Spleen (tissue), 11 donors: ENCODE measurements at regions not wholly inside any gene's neighbourhood (a gene's known extent, or its start where the extent isn't known, plus 50 kb on each side); places are given as distances from the start of the nearest gene placed in this dataset.

Source experiments
- DNase-seq: peaks from one replicate; pipeline ENCODE4 v3.0.0-alpha.2; 2020
- H3K27ac ChIP-seq, 8 donors: fragments of 200-600 bp; sonication (generic) in 7 of 8; 1 replicate in 4 of 8; 2 replicates in 4 of 8; pipeline versions ENCODE4 v1.5.0 to v1.8.0; 2016 to 2021; ENCODE audit warnings: inconsistent platforms in 4 of 8, mild to moderate bottlenecking in 4 of 8, moderate library complexity in 1 of 8
- H3K27me3 ChIP-seq, 7 donors: fragments of 200-600 bp; sonication (generic) in 6 of 7; replicated peaks in 1 of 7; 1 replicate in 4 of 7; 2 replicates in 3 of 7; pipeline versions ENCODE4 v1.5.0 to v1.8.0; 2016 to 2021; ENCODE audit warnings: inconsistent platforms in 3 of 7, mild to moderate bottlenecking in 1 of 7
- H3K36me3 ChIP-seq, 6 donors: fragments of 200-600 bp; sonication (generic) in 5 of 6; 1 replicate in 4 of 6; 2 replicates in 2 of 6; pipeline versions ENCODE4 v1.5.0 to v1.8.0; 2016 to 2021; ENCODE audit warnings: inconsistent platforms in 2 of 6
- H3K4me1 ChIP-seq, 6 donors: fragments of 200-600 bp; sonication (generic) in 5 of 6; 1 replicate in 3 of 6; 2 replicates in 3 of 6; pipeline versions ENCODE4 v1.5.0 to v1.8.0; 2016 to 2021; ENCODE audit warnings: inconsistent platforms in 3 of 6
- H3K4me3 ChIP-seq, 8 donors: fragments of 200-600 bp; sonication (generic) in 7 of 8; 1 replicate in 4 of 8; 2 replicates in 4 of 8; pipeline versions ENCODE4 v1.5.0 to v1.8.0; 2016 to 2021; ENCODE audit warnings: inconsistent platforms in 4 of 8, mild to moderate bottlenecking in 4 of 8, moderate library complexity in 2 of 8
- H3K9me3 ChIP-seq, 8 donors: fragments of 200-600 bp; sonication (generic) in 7 of 8; 1 replicate in 4 of 8; 2 replicates in 4 of 8; pipeline versions ENCODE4 v1.5.0 to v1.8.0; 2016 to 2021; ENCODE audit warnings: inconsistent platforms in 4 of 8
- CTCF ChIP-seq, 11 experiments: fragments of 200-600 bp in 7 of 11; fragments of 450-650 bp in 4 of 11; sonication (generic) in 4 of 11; IDR thresholded peaks in 8 of 11; conservative IDR thresholded peaks in 3 of 11; 1 replicate in 7 of 11; 2 replicates in 4 of 11; pipeline versions ENCODE4 v1.4.0 to v1.8.0; 2016 to 2021; ENCODE audit warnings: antibody characterized with exemption in 11 of 11, inconsistent platforms in 4 of 11, mild to moderate bottlenecking in 1 of 11
- POLR2A ChIP-seq, 3 donors: fragments of 450-650 bp; IDR thresholded peaks; one replicate each; pipeline ENCODE4 v1.5.1; 2017; ENCODE audit warnings: antibody characterized with exemption in 3 of 3, mild to moderate bottlenecking in 1 of 3
- POLR2AphosphoS5 ChIP-seq, 3 donors: sonication (generic); formaldehyde crosslinking; IDR thresholded peaks; one replicate each; pipeline ENCODE4 v1.5.1; 2017; ENCODE audit warnings: antibody characterized with exemption in 3 of 3
- WGBS, 5 donors: extraction: QIAGEN DNeasy Blood & Tissue Kit in 3 of 5; methylation state at CpG; one replicate each; pipeline versions ENCODE4 v1.1.5 to v1.1.7; 2013 to 2018; 5-methylcytosine and 5-hydroxymethylcytosine counted together
- intact Hi-C: fragments of 100-400 bp; cut with DNase I; formaldehyde crosslinking; loops from one replicate; pipeline ENCODE4 v1.15.0; 2023; ENCODE audit warnings: low total_unique reads
- donor health status: healthy with polysubstance abuse.
- donor health status: DM: no; HTN: no; CAD: no; lungs with moderate emphysema.
- donor health status: DM: no; HTN: no; CAD: no.
- donor health status: Bipolar disorder and iron deficiency.
- donor health status: healthy.
- donor health status: DM: no; HTN: no; CAD: no.
- donor health status: DM: yes; HTN: yes; CAD: no.

- TF ChIP-seq CTCF (IDR thresholded peaks at IDR 0.05 in 8 of 11, conservative IDR thresholded peaks at IDR 0.05 in 3 of 11) (no peak), POLR2AphosphoS5 (IDR thresholded peaks at IDR 0.05) (no peak), POLR2A (IDR thresholded peaks at IDR 0.05) (no peak)
- no peaks in the 10 kb centered on the region for H3K36me3 ChIP-seq
- H3K27me3 ChIP-seq = no peaks in the 10 kb centered on the region
- H3K4me3 ChIP-seq = no peak overlapping the region
- 42 to 76% (median 57%) methylated on average over 2 of the region's 2 CpGs for WGBS, 5 donors
- H3K4me1 ChIP-seq = no peaks in the 10 kb centered on the region
- H3K27ac ChIP-seq = no peak overlapping the region
- intact Hi-C loops = no loop called here
- no peak for DNase-seq
- H3K9me3 ChIP-seq = peaks cover 0 to 9% (median 0%) of the 10 kb centered on the region in 8 donors
These were observed 63.3 kb upstream of the VCX start for GRCh38 chrX:7779644-7780043.

- H3K4me1 ChIP-seq = no peaks in the 10 kb centered on the region
- no peaks in the 10 kb centered on the region for H3K27me3 ChIP-seq
- intact Hi-C loops = no loop called here
- H3K36me3 ChIP-seq = no peaks in the 10 kb centered on the region
- WGBS, 5 donors = 75 to 91% (median 80%) methylated on average over 3 of the region's 3 CpGs
- H3K4me3 ChIP-seq = no peak overlapping the region
- no peaks in the 10 kb centered on the region for H3K9me3 ChIP-seq
- TF ChIP-seq CTCF (IDR thresholded peaks at IDR 0.05 in 8 of 11, conservative IDR thresholded peaks at IDR 0.05 in 3 of 11) (no peak), POLR2A (IDR thresholded peaks at IDR 0.05) (no peak), POLR2AphosphoS5 (IDR thresholded peaks at IDR 0.05) (no peak)
- DNase-seq = no peak
- H3K27ac ChIP-seq = no peak overlapping the region
These were observed 67.0 kb upstream of the VCX start for GRCh38 chrX:7775987-7776386.

- Histone ChIP-seq H3K4me1 (no peaks in the 10 kb centered on the region), H3K36me3 (no peaks in the 10 kb centered on the region), H3K27me3 (no peaks in the 10 kb centered on the region), H3K27ac (no peak overlapping the region), H3K9me3 (peaks cover 0 to 14% (median 4%) of the 10 kb centered on the region in 8 donors), H3K4me3 (no peak overlapping the region)
- no peak for TF ChIP-seq POLR2A (IDR thresholded peaks at IDR 0.05)
- no peak for TF ChIP-seq POLR2AphosphoS5 (IDR thresholded peaks at IDR 0.05)
- no peak for TF ChIP-seq CTCF (IDR thresholded peaks at IDR 0.05 in 8 of 11, conservative IDR thresholded peaks at IDR 0.05 in 3 of 11)
- intact Hi-C loops = no loop called here
- 73 to 87% (median 83%) methylated on average over 7 of the region's 7 CpGs for WGBS, 5 donors
- DNase-seq = no peak
These were observed 71.1 kb upstream of the VCX start for GRCh38 chrX:7771788-7772438.

- Histone ChIP-seq H3K27me3 (no peaks in the 10 kb centered on the region), H3K9me3 (no peaks in the 10 kb centered on the region), H3K4me1 (no peaks in the 10 kb centered on the region), H3K27ac (no peak overlapping the region), H3K4me3 (no peak overlapping the region), H3K36me3 (no peaks in the 10 kb centered on the region)
- no peak for DNase-seq
- WGBS, 5 donors = 58 to 90% (median 85%) methylated on average over 1 of the region's 1 CpG
- intact Hi-C loops = no loop called here
- TF ChIP-seq CTCF (IDR thresholded peaks at IDR 0.05 in 8 of 11, conservative IDR thresholded peaks at IDR 0.05 in 3 of 11) = no peak
- TF ChIP-seq POLR2AphosphoS5 (IDR thresholded peaks at IDR 0.05) = no peak
- TF ChIP-seq POLR2A (IDR thresholded peaks at IDR 0.05) = no peak
These were observed 83.1 kb upstream of the VCX start for GRCh38 chrX:7759830-7760229.
